HEK293T (cell line): ENCODE measurements at regions not wholly inside any gene's neighbourhood (a gene's known extent, or its start where the extent isn't known, plus 50 kb on each side); places are given as distances from the start of the nearest gene placed in this dataset.

Experiments
- ARNT ChIP-seq: fragments of 450-650 bp; IDR thresholded peaks from 2 replicates; pipeline ENCODE4 v1.6.1; 2017; ENCODE audit warnings: mild to moderate bottlenecking
- BHLHE40 ChIP-seq: fragments of 450-650 bp; IDR thresholded peaks from 2 replicates; pipeline ENCODE4 v1.6.1; 2016; ENCODE audit warnings: mild to moderate bottlenecking, moderate library complexity, borderline replicate concordance
- ELF4 ChIP-seq: fragments of 450-650 bp; IDR thresholded peaks from 2 replicates; pipeline ENCODE4 v1.6.1; 2017; ENCODE audit warnings: antibody characterized with exemption
- FOXA1 ChIP-seq: fragments of 450-650 bp; IDR thresholded peaks from 2 replicates; pipeline ENCODE4 v1.6.1; 2016; ENCODE audit warnings: mild to moderate bottlenecking
- FOXK2 ChIP-seq: fragments of 450-650 bp; IDR thresholded peaks from 2 replicates; pipeline ENCODE4 v1.6.1; 2016; ENCODE audit warnings: mild to moderate bottlenecking
- FOXM1 ChIP-seq: fragments of 450-650 bp; IDR thresholded peaks from 2 replicates; pipeline ENCODE4 v1.6.1; 2017; ENCODE audit warnings: mild to moderate bottlenecking, borderline replicate concordance
- HDGF ChIP-seq: fragments of 450-650 bp; IDR thresholded peaks from 2 replicates; pipeline ENCODE4 v1.6.1; 2017; ENCODE audit warnings: antibody characterized with exemption, borderline replicate concordance
- L3MBTL2 ChIP-seq: fragments of 450-650 bp; conservative IDR thresholded peaks from 2 replicates; pipeline ENCODE4 v1.6.1; 2016; ENCODE audit warnings: mild to moderate bottlenecking
- LEF1 ChIP-seq: fragments of 450-650 bp; IDR thresholded peaks from 2 replicates; pipeline ENCODE4 v1.6.1; 2017; ENCODE audit warnings: mild to moderate bottlenecking, borderline replicate concordance
- NFRKB ChIP-seq: fragments of 450-650 bp; IDR thresholded peaks from 2 replicates; pipeline ENCODE4 v1.6.1; 2016; ENCODE audit warnings: mild to moderate bottlenecking, moderate library complexity
- PKNOX1 ChIP-seq: fragments of 450-650 bp; IDR thresholded peaks from 2 replicates; pipeline ENCODE4 v1.6.1; 2016
- SUZ12 ChIP-seq: fragments of 450-650 bp; IDR thresholded peaks from 2 replicates; pipeline ENCODE4 v1.6.1; 2016; ENCODE audit warnings: mild to moderate bottlenecking
- TARDBP ChIP-seq: fragments of 450-650 bp; IDR thresholded peaks from 2 replicates; pipeline ENCODE4 v1.6.1; 2016
- ZNF384 ChIP-seq: fragments of 450-650 bp; IDR thresholded peaks from 2 replicates; pipeline ENCODE4 v1.6.1; 2016

DNA sequence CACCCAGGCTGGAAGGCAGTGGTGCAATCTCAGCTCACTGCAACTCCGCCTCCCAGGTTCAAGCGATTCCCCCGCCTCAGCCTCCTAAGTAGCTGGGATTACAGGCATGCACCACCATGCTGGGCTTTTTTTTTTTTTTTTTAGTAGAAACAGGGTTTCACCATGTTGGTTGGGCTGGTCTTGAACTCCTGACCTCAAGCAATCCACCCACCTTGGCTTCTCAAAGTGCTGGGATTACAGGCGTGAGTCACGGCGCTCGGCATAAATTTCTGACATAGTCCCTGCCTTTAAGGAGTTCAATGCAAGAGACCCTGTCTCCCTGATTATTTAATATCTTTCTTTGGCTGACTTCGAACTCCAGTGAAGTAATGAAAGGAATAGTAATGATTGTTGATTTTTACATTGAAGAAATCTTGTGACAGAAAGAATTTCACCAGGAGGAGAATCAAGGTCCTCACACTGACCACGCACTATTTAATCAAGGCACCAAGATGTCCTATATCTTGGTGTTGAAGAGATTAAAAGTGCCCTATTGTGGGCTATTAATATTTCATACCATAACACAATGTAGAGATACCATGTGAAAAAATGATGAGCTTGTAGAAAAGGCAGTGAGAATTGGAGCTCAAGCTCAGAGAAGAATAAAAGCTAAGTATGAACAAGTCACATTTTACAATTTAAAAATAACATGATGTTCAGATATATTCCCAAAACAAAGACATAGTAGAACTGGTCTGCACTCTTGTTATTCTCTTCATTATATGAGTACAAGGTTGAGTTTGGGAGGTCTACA lies 71.6 kb upstream of the BLID start:
- TF ChIP-seq ELF4 (no peak), HDGF (no peak), FOXM1 (no peak), PKNOX1 (no peak), BHLHE40 (no peak), TARDBP (no peak), L3MBTL2 (no peak), ARNT (no peak), FOXK2 (no peak), NFRKB (no peak), SUZ12 (no peak), FOXA1 (no peak), LEF1 (no peak), ZNF384 (no peak)
